GM12874 (cell line): ENCODE measurements at regions not wholly inside any gene's neighbourhood (a gene's known extent, or its start where the extent isn't known, plus 50 kb on each side); places are given as distances from the start of the nearest gene placed in this dataset.

Experiments
- CTCF ChIP-seq: IDR thresholded peaks from 2 replicates; pipeline ENCODE4 v1.5.1; 2011; ENCODE audit warnings: low read depth, mild to moderate bottlenecking, control low read depth, low read length, moderate library complexity; ENCODE audit not compliant: insufficient read depth

DNA sequence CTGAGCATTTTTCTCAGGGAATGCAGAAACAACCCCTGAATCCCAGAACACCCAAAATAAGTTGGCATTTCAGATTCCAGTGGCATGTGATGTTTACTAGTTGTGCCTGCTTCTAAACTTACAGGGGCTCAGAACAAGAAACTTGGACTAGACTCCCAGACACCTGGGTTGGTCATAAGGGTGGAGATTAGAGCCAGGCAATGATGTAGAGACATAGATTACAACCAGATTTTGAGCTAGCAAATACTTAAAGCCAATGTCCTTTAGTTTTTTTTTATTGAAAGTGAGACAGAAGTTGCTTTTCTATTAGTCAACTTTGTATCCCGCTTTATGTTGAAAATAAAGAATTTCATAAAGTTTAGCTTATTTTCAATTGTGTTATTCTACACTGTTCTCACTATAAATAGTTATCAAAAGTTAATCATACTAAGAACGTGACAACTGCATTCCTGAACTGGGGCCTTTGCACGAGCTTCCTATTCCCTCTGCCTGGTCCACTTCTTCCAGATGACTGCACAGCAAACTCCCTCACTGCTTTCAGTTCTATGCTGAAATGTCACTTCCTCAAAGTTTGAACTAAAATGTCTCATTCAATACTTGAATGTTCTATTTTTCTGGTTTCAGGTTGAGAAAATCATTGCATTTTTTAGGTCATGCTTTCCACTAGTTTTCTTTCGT is 224.7 kb upstream of the PPP1R2C start:
- no peak for TF ChIP-seq CTCF

DNA sequence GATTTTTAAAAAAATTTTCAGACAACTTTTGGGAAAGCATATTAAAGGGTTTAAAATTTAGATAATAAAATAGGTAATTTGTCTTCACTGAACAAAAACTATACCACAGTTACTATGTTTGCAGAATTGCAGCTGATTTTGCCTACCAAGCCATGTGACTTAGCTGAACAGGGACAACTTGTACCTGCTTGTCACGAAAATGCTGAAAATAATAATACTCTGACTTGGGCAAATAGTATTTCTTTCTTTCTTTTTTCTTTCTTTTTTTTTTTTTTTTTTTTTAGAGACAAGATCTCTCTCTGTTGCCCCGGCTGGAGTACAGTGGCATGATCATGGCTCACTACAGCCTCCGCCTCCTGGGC is 225.2 kb upstream of the PPP1R2C start:
- TF ChIP-seq CTCF = no peak

DNA sequence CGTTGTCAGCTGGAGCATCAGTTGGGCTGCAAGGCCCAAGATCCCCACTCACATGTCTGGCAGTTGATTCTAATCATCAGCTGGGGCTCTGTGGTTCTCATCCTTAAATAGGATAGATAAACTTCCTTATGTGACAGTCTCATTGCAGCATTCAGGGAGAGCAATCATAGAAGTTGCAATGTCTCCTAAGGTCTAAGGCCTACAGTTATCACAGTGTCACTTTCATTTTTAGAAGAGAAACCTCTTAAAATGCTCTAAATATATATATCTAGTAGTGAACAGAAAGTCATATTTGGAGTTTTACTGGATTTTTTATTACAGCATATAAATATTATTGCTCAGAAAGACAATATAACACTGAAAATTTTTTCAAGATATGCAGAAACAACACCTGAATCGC is 226.0 kb upstream of the PPP1R2C start:
- no peak for TF ChIP-seq CTCF

DNA sequence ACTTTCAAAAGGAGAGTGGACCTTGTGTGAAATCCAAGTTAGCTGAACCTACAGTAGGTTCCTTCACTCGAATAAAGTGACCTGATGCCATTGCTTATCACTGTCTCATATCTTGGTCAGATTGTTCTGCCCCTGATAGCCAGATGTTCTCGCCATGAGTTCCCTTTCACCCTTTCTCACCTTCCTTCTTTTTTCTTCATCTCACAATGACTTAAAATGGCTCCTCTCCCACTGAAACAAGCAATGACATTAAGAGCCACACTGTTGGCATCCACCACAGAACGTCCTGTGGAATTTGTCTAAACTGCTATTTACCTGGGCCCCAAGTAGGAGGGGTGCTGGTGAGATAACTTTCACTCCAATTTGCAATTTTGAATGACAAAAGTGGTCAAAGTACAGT is 227.6 kb upstream of the PPP1R2C start:
- no peak for TF ChIP-seq CTCF

DNA sequence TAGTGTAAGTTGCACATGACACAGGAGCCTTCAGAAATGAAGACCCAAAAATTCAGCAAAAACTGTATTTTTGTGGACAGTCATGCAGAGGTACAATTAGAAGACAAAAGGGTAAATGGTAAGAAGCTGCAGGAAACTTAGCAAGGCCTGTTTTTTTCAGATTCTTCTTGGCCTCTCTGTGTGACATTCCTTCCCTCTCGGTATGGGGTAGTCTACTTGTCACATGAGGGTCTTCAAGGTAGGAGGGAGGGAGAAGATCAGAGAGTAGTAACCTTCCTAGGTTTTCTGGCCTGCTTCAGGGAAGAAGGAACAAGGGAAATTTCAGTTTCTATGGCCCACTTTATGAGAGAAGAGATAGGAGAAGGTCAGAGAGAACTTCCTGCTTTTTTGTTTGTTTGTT is 230.4 kb upstream of the PPP1R2C start:
- TF ChIP-seq CTCF = no peak

DNA sequence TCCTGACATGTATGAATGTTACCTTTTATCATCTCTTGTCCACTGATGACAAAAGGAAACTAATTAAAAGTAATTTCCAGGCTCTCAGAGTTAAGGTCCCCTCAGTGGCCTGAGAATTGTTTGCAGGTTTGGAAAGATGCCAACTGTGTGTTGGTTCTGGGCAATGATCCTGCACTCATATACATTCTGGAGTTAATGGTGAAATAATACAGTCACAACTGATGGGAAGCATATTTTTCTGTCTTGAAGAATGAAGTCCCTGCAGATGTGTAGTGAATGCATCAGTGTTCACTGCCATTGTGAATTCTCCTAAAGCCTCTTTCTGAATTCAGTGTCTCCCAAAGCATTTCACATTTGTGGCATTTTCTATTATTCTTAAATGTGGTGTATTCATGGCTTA is 238.1 kb upstream of the PPP1R2C start:
- no peak for TF ChIP-seq CTCF

GRCh38 chrX:43018031-43018430 is 240.1 kb upstream of the PPP1R2C start:
- no peak for TF ChIP-seq CTCF
